ENCODE measurements at regions not wholly inside any gene's neighbourhood (a gene's known extent, or its start where the extent isn't known, plus 50 kb on each side); places are given as distances from the start of the nearest gene placed in this dataset.

DNA sequence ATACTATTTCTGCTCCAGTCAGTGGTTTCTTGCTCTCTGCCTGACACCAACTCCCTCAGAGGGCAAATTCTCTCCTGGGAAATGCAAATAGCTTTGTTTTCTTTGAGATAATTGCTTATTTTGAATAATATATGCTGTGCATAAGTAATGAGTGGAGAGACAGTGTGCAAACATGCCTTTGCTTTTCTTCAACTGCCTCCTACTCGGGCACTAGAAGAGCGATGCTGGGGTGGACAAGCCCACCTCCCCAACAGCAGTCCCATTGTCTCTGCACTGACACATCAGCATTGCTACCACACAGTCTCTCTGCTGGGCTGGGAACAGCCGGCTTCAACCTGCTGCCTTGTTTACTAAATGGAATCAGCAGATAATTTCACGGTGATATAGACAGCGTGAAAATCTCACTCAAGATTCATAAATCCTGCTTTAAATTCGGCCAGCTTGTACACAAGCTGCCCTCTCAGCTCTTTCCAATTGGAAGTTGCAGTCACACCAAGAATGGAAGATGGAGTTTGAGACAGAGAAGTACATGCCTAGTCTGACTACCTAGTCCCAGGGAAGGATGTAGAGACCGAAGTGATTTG, 694.5 kb downstream of the TDRD15 start:
- TF ChIP-seq, protein P1, sequence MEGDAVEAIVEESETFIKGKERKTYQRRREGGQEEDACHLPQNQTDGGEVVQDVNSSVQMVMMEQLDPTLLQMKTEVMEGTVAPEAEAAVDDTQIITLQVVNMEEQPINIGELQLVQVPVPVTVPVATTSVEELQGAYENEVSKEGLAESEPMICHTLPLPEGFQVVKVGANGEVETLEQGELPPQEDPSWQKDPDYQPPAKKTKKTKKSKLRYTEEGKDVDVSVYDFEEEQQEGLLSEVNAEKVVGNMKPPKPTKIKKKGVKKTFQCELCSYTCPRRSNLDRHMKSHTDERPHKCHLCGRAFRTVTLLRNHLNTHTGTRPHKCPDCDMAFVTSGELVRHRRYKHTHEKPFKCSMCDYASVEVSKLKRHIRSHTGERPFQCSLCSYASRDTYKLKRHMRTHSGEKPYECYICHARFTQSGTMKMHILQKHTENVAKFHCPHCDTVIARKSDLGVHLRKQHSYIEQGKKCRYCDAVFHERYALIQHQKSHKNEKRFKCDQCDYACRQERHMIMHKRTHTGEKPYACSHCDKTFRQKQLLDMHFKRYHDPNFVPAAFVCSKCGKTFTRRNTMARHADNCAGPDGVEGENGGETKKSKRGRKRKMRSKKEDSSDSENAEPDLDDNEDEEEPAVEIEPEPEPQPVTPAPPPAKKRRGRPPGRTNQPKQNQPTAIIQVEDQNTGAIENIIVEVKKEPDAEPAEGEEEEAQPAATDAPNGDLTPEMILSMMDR (IDR thresholded peaks at IDR 0.05; ENCODE audit: control insufficient read depth, extremely low read depth, insufficient read depth): no peak

GRCh38 chr2:21819454-21819853, 695.7 kb downstream of the TDRD15 start:
- DNase-seq (ENCODE audit: low read depth): no peak

More for the DNA sequence above, 694.5 kb downstream of the TDRD15 start:
- DNase-seq (ENCODE audit: low read depth): no peak
- H3K4me3 ChIP-seq (ENCODE audit: low read depth, low read length): no peak overlapping the region

GRCh38 chr2:21820271-21820670, 696.5 kb downstream of the TDRD15 start:
- no peak overlapping the region for H3K4me3 ChIP-seq (ENCODE audit: low read depth, low read length)
- TF ChIP-seq, protein P1 (IDR thresholded peaks at IDR 0.05; ENCODE audit: control insufficient read depth, extremely low read depth, insufficient read depth): no peak
- DNase-seq (ENCODE audit: low read depth): no peak

More at GRCh38 chr2:21819454-21819853, 695.7 kb downstream of the TDRD15 start:
- no peak overlapping the region for H3K4me3 ChIP-seq (ENCODE audit: low read depth, low read length)
- TF ChIP-seq, protein P1 (IDR thresholded peaks at IDR 0.05; ENCODE audit: control insufficient read depth, extremely low read depth, insufficient read depth): no peak

DNA sequence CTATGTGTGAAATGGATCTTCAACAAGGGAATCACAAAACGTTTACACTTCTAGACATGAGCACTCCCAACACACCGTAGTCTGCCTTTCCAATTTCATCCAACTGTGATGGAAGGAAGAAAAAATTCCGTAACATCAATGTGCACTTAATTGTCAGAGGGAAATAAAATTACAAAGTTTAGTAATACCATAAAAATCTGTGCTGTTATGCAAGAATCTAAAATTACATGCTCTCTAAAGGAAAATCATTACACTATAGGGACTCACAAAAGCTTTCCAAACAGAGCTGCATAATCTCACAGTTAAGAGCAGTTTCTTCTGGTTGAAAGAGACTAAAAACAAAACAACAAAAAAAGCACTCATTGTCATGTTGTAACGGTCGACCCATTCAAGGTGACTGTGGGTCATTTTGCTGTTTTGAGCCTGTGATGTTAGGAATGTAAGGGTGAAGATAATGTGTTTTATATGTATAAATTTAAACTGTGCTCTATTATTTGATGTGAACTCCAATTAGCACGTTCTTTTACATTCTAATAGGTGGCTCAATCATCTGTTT, 698.0 kb downstream of the TDRD15 start:
- H3K4me3 ChIP-seq (ENCODE audit: low read depth, low read length): no peak overlapping the region
- TF ChIP-seq, protein P1 (IDR thresholded peaks at IDR 0.05; ENCODE audit: control insufficient read depth, extremely low read depth, insufficient read depth): no peak
- no peak for DNase-seq (ENCODE audit: low read depth)

- no peak overlapping the region for H3K4me3 ChIP-seq (ENCODE audit: low read depth, low read length)
- TF ChIP-seq, protein P1 (IDR thresholded peaks at IDR 0.05; ENCODE audit: control insufficient read depth, extremely low read depth, insufficient read depth): no peak
- DNase-seq (ENCODE audit: low read depth): no peak
Measured at GRCh38 chr2:21822505-21822904, 698.7 kb downstream of the TDRD15 start.

- no peak for DNase-seq (ENCODE audit: low read depth)
- H3K4me3 ChIP-seq (ENCODE audit: low read depth, low read length): no peak overlapping the region
- TF ChIP-seq, protein P1 (IDR thresholded peaks at IDR 0.05; ENCODE audit: control insufficient read depth, extremely low read depth, insufficient read depth): no peak
Measured at GRCh38 chr2:21833767-21834166, 710.0 kb downstream of the TDRD15 start.

GRCh38 chr2:21836261-21836660, 712.5 kb downstream of the TDRD15 start:
- no peak for DNase-seq (ENCODE audit: low read depth)
- TF ChIP-seq, protein P1 (IDR thresholded peaks at IDR 0.05; ENCODE audit: control insufficient read depth, extremely low read depth, insufficient read depth): no peak
- H3K4me3 ChIP-seq (ENCODE audit: low read depth, low read length): no peak overlapping the region

Data from LNCaP clone FGC (cell line).